ENCODE measurements at regions not wholly inside any gene's neighbourhood (a gene's known extent, or its start where the extent isn't known, plus 50 kb on each side); places are given as distances from the start of the nearest gene placed in this dataset.

GRCh38 chr3:36211652-36211999 is 168.7 kb upstream of the STAC start:
- no peak for TF ChIP-seq POLR2A (IDR thresholded peaks at IDR 0.05; ENCODE audit: extremely low read depth, insufficient read length)
- no peak for TF ChIP-seq CTCF (IDR thresholded peaks at IDR 0.05; ENCODE audit: low read depth, low read length)
